ENCODE measurements at regions not wholly inside any gene's neighbourhood (a gene's known extent, or its start where the extent isn't known, plus 50 kb on each side); places are given as distances from the start of the nearest gene placed in this dataset.

- no peak for TF ChIP-seq POLR2A (IDR thresholded peaks at IDR 0.05)
- no peak for TF ChIP-seq CTCF (IDR thresholded peaks at IDR 0.05)
Measured at GRCh38 chr2:219723311-219723710, 95.9 kb downstream of the SLC4A3 start.
